ENCODE measurements at regions not wholly inside any gene's neighbourhood (a gene's known extent, or its start where the extent isn't known, plus 50 kb on each side); places are given as distances from the start of the nearest gene placed in this dataset.

GRCh38 chr1:194298007-194298598, 1111.7 kb upstream of the B3GALT2 start:
- Histone ChIP-seq H4K20me1 (ENCODE audit: control insufficient read depth, insufficient read depth) (no peaks in the 10 kb centered on the region), H3K4me1 (ENCODE audit: control insufficient read depth, insufficient read depth, low read length) (no peaks in the 10 kb centered on the region), H3K9me3 (replicated peaks; ENCODE audit: control insufficient read depth, insufficient read depth, low read length) (no peaks in the 10 kb centered on the region), H3K36me3 (ENCODE audit: control insufficient read depth in 2 of 2, insufficient read depth in 2 of 2, low read length in 1 of 2) (no peaks in the 10 kb centered on the region), H3K27ac (ENCODE audit: control insufficient read depth, insufficient read depth) (no peak overlapping the region), H3K4me3 (no peak overlapping the region), H2AFZ (ENCODE audit: control insufficient read depth, low read depth, low read length) (no peak overlapping the region), H3K4me2 (ENCODE audit: control insufficient read depth, insufficient read depth) (no peak overlapping the region), H3K27me3 (replicated peaks in 1 of 2; ENCODE audit: control insufficient read depth in 2 of 2, insufficient read depth in 2 of 2, low read length in 1 of 2) (no peaks in the 10 kb centered on the region), H3K79me2 (ENCODE audit: control insufficient read depth, insufficient read depth, low read length) (no peaks in the 10 kb centered on the region), H3K9ac (ENCODE audit: control insufficient read depth, insufficient read depth, low read length) (no peak overlapping the region)
- RAD21 ChIA-PET (ENCODE audit: unreplicated experiment) = no interaction called here
- CTCF ChIA-PET = no interaction called here
- SMC1A ChIA-PET (ENCODE audit: uncharacterized antibody, unreplicated experiment) = no interaction called here
- 14% methylated on average over 1 of the region's 1 CpG for WGBS (ENCODE audit: insufficient coverage, insufficient replicate concordance, low lambda C conversion rate, missing lambda C conversion rate)
- in situ Hi-C loops (cut with MboI) (loop anchor here (25.0 kb wide), 1 partner anchor 1836 kb away; no protein-coding TSS in a partner anchor), intact Hi-C loops (cut with micrococcal nuclease; ENCODE audit: unreplicated experiment) (no loop called here)
- FAIRE-seq (no peak), ATAC-seq (no peak), DNase-seq (ENCODE audit: low read depth, low spot score) (no peak)
- no peak for TF ChIP-seq ZBTB33 (IDR thresholded peaks at IDR 0.05)
- TF ChIP-seq CHD4 (IDR thresholded peaks at IDR 0.05) = no peak
- TF ChIP-seq, protein P1, sequence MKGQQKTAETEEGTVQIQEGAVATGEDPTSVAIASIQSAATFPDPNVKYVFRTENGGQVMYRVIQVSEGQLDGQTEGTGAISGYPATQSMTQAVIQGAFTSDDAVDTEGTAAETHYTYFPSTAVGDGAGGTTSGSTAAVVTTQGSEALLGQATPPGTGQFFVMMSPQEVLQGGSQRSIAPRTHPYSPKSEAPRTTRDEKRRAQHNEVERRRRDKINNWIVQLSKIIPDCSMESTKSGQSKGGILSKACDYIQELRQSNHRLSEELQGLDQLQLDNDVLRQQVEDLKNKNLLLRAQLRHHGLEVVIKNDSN (IDR thresholded peaks at IDR 0.05; ENCODE audit: borderline replicate concordance, extremely low read length, insufficient read depth, low read depth, low read length) = no peak
- TF ChIP-seq KDM1A (IDR thresholded peaks at IDR 0.05; ENCODE audit: borderline replicate concordance) = no peak
- TF ChIP-seq STAT1 (conservative IDR thresholded peaks at IDR 0.05) = no peak
- TF ChIP-seq LARP7 (IDR thresholded peaks at IDR 0.05) = no peak
- TF ChIP-seq FOXM1 (IDR thresholded peaks at IDR 0.05; ENCODE audit: low read depth, low read length) = no peak
- no peak for TF ChIP-seq SIN3A (IDR thresholded peaks at IDR 0.05; ENCODE audit: low read depth, low read length)
- no peak for TF ChIP-seq YY1 (IDR thresholded peaks at IDR 0.05; ENCODE audit: low read depth, low read length)
- no peak for TF ChIP-seq NFXL1 (IDR thresholded peaks at IDR 0.05; ENCODE audit: borderline replicate concordance)
- TF ChIP-seq, protein P2, sequence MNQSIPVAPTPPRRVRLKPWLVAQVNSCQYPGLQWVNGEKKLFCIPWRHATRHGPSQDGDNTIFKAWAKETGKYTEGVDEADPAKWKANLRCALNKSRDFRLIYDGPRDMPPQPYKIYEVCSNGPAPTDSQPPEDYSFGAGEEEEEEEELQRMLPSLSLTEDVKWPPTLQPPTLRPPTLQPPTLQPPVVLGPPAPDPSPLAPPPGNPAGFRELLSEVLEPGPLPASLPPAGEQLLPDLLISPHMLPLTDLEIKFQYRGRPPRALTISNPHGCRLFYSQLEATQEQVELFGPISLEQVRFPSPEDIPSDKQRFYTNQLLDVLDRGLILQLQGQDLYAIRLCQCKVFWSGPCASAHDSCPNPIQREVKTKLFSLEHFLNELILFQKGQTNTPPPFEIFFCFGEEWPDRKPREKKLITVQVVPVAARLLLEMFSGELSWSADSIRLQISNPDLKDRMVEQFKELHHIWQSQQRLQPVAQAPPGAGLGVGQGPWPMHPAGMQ (IDR thresholded peaks at IDR 0.05; ENCODE audit: borderline replicate concordance) = no peak
- no peak for TF ChIP-seq ZBED1 (IDR thresholded peaks at IDR 0.05; ENCODE audit: borderline replicate concordance)
- no peak for TF ChIP-seq CHD1 (IDR thresholded peaks at IDR 0.05; ENCODE audit: low read depth, low read length)
- no peak for TF ChIP-seq ZZZ3 (IDR thresholded peaks at IDR 0.05; ENCODE audit: control insufficient read depth, insufficient read length, low read depth)
- TF ChIP-seq HDAC2 (IDR thresholded peaks at IDR 0.05) = no peak
- TF ChIP-seq BCL3 (IDR thresholded peaks at IDR 0.05; ENCODE audit: borderline replicate concordance, insufficient read depth, low read depth, low read length, poor library complexity, severe bottlenecking) = no peak
- no peak for TF ChIP-seq EGR1 (IDR thresholded peaks at IDR 0.05; ENCODE audit: borderline replicate concordance in 1 of 2, low read depth in 2 of 2, low read length in 2 of 2)
- TF ChIP-seq WRNIP1 (IDR thresholded peaks at IDR 0.05; ENCODE audit: borderline replicate concordance, low read depth, low read length) = no peak
- TF ChIP-seq HSF1 (IDR thresholded peaks at IDR 0.05; ENCODE audit: low read depth, low read length) = no peak
- POLR2A ChIA-PET = no interaction called here
- no TSS peak for BruUV-seq (replicated peaks)
